Mammary epithelial cell (primary cell): ENCODE measurements at regions not wholly inside any gene's neighbourhood (a gene's known extent, or its start where the extent isn't known, plus 50 kb on each side); places are given as distances from the start of the nearest gene placed in this dataset.

ENCODE experiments used
- EZH2 ChIP-seq: IDR thresholded peaks from 2 replicates; pipeline ENCODE4 v1.6.1; 2012; ENCODE audit warnings: low read length, inconsistent platforms, borderline replicate concordance
- TF ChIP-seq, protein P1 (sequence below), 2 donors: IDR thresholded peaks in 1 of 2; conservative IDR thresholded peaks in 1 of 2; 2 replicates each; pipeline ENCODE4 v1.5.1; 2011 to 2012; ENCODE audit warnings: inconsistent platforms in 2 of 2, low read length in 2 of 2, mild to moderate bottlenecking in 2 of 2, control low read depth in 1 of 2, low read depth in 1 of 2; ENCODE audit not compliant: insufficient read depth in 1 of 2; ENCODE audit errors: extremely low read depth in 1 of 2

DNA sequence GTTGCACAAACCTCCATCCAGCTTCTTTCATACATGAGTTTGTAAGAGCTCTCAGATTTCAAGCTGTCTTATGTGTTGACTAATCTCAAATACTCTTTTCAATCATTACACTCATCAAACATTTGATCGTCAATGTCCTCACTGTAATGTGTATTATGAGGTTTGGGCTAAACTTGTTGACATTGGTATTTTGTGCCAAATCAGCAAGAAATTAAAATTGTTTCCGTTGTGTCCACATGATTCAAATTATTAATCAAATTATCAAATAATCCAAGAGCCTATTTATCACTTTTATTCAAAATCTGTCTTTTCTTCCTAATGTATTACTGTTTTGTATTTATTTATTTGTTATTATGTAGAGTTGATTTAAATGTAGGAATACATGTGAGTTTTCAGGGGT is 283.4 kb downstream of the GAS1 start:
- TF ChIP-seq EZH2 = no peak
- TF ChIP-seq, protein P1, sequence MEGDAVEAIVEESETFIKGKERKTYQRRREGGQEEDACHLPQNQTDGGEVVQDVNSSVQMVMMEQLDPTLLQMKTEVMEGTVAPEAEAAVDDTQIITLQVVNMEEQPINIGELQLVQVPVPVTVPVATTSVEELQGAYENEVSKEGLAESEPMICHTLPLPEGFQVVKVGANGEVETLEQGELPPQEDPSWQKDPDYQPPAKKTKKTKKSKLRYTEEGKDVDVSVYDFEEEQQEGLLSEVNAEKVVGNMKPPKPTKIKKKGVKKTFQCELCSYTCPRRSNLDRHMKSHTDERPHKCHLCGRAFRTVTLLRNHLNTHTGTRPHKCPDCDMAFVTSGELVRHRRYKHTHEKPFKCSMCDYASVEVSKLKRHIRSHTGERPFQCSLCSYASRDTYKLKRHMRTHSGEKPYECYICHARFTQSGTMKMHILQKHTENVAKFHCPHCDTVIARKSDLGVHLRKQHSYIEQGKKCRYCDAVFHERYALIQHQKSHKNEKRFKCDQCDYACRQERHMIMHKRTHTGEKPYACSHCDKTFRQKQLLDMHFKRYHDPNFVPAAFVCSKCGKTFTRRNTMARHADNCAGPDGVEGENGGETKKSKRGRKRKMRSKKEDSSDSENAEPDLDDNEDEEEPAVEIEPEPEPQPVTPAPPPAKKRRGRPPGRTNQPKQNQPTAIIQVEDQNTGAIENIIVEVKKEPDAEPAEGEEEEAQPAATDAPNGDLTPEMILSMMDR (conservative IDR thresholded peaks at IDR 0.05 in 1 of 2, IDR thresholded peaks at IDR 0.05 in 1 of 2; ENCODE audit: extremely low read depth in 1 of 2, insufficient read depth in 1 of 2, low read depth in 1 of 2, low read length in 2 of 2) = no peak
